ENCODE measurements at regions not wholly inside any gene's neighbourhood (a gene's known extent, or its start where the extent isn't known, plus 50 kb on each side); places are given as distances from the start of the nearest gene placed in this dataset.

- Histone ChIP-seq H3K36me3 (no peaks in the 10 kb centered on the region), H3K4me1 (no peaks in the 10 kb centered on the region), H3K9me3 (no peaks in the 10 kb centered on the region), H3K4me3 (no peak overlapping the region), H3K27me3 (no peaks in the 10 kb centered on the region), H3K27ac (no peak overlapping the region)
- 88 to 89% methylated on average over 5 to 7 of the region's 8 CpGs for WGBS, 2 donors (ENCODE audit: low coverage in 1 of 2)
- in situ Hi-C loops (cut with MboI; ENCODE audit: low pct_ligation_motif_present in 1 of 4, low pct_unique_long_range_greater_than_20kb in 1 of 4, low sequenced_read_pairs in 3 of 4) = no loop called here
- DNase-seq = no peak
- intact Hi-C loops (cut with DNase I; ENCODE audit: low total_unique reads) = no loop called here
- TF ChIP-seq POLR2A (IDR thresholded peaks at IDR 0.05) = no peak
- TF ChIP-seq CTCF (IDR thresholded peaks at IDR 0.05) = no peak
- TF ChIP-seq EP300 (IDR thresholded peaks at IDR 0.05; ENCODE audit: low read depth) = no peak
- TF ChIP-seq POLR2AphosphoS5 (IDR thresholded peaks at IDR 0.05) = no peak
Observed at GRCh38 chr10:43971981-43972380, 323.3 kb upstream of the ZNF32 start.

- TF ChIP-seq EP300 (IDR thresholded peaks at IDR 0.05; ENCODE audit: low read depth) (no peak), CTCF (IDR thresholded peaks at IDR 0.05) (no peak), POLR2AphosphoS5 (IDR thresholded peaks at IDR 0.05) (no peak), POLR2A (IDR thresholded peaks at IDR 0.05) (no peak)
- in situ Hi-C loops (cut with MboI; ENCODE audit: low pct_ligation_motif_present in 1 of 4, low pct_unique_long_range_greater_than_20kb in 1 of 4, low sequenced_read_pairs in 3 of 4) (no loop called here), intact Hi-C loops (cut with DNase I; ENCODE audit: low total_unique reads) (no loop called here)
- H3K36me3 ChIP-seq = no peaks in the 10 kb centered on the region
- no peaks in the 10 kb centered on the region for H3K9me3 ChIP-seq
- no peaks in the 10 kb centered on the region for H3K27me3 ChIP-seq
- DNase-seq = no peak
- H3K27ac ChIP-seq = no peak overlapping the region
- H3K4me3 ChIP-seq = no peak overlapping the region
- 86 to 89% methylated on average over 5 of the region's 5 CpGs for WGBS, 2 donors (ENCODE audit: low coverage in 1 of 2)
- H3K4me1 ChIP-seq = no peaks in the 10 kb centered on the region
Observed at GRCh38 chr10:43971306-43971705, 322.6 kb upstream of the ZNF32 start.

- Histone ChIP-seq H3K9me3 (no peaks in the 10 kb centered on the region), H3K36me3 (no peaks in the 10 kb centered on the region), H3K4me3 (no peak overlapping the region), H3K27me3 (no peaks in the 10 kb centered on the region), H3K27ac (no peak overlapping the region), H3K4me1 (no peaks in the 10 kb centered on the region)
- no peak for DNase-seq
- in situ Hi-C loops (cut with MboI; ENCODE audit: low pct_ligation_motif_present in 1 of 4, low pct_unique_long_range_greater_than_20kb in 1 of 4, low sequenced_read_pairs in 3 of 4) = no loop called here
- intact Hi-C loops (cut with DNase I; ENCODE audit: low total_unique reads) = no loop called here
- no peak for TF ChIP-seq POLR2AphosphoS5 (IDR thresholded peaks at IDR 0.05)
- WGBS, 2 donors (ENCODE audit: low coverage in 1 of 2) = 90% methylated on average over 2 of the region's 2 CpGs; no CpG with 5 or more reads in 1 of the 2 donors
Observed at GRCh38 chr10:43970717-43971116, 322.0 kb upstream of the ZNF32 start.

- in situ Hi-C loops (cut with MboI; ENCODE audit: low pct_ligation_motif_present in 1 of 4, low pct_unique_long_range_greater_than_20kb in 1 of 4, low sequenced_read_pairs in 3 of 4) (no loop called here), intact Hi-C loops (cut with DNase I; ENCODE audit: low total_unique reads) (no loop called here)
- H3K27ac ChIP-seq = no peak overlapping the region
- no peaks in the 10 kb centered on the region for H3K9me3 ChIP-seq
- no peaks in the 10 kb centered on the region for H3K36me3 ChIP-seq
- H3K4me3 ChIP-seq = no peak overlapping the region
- H3K27me3 ChIP-seq = no peaks in the 10 kb centered on the region
- no peak for DNase-seq
- TF ChIP-seq POLR2A (IDR thresholded peaks at IDR 0.05) (no peak), POLR2AphosphoS5 (IDR thresholded peaks at IDR 0.05) (no peak), EP300 (IDR thresholded peaks at IDR 0.05; ENCODE audit: low read depth) (no peak), CTCF (IDR thresholded peaks at IDR 0.05) (no peak)
- peaks cover 0 to 2% (median 0%) of the 10 kb centered on the region in 4 donors for H3K4me1 ChIP-seq
- WGBS, 2 donors (ENCODE audit: low coverage in 1 of 2) = 90% methylated on average over 6 of the region's 6 CpGs; no CpG with 5 or more reads in 1 of the 2 donors
Observed at GRCh38 chr10:43970018-43970698, 321.5 kb upstream of the ZNF32 start.

GRCh38 chr10:43969506-43969905 is 320.8 kb upstream of the ZNF32 start:
- in situ Hi-C loops (cut with MboI; ENCODE audit: low pct_ligation_motif_present in 1 of 4, low pct_unique_long_range_greater_than_20kb in 1 of 4, low sequenced_read_pairs in 3 of 4) = no loop called here
- no peaks in the 10 kb centered on the region for H3K36me3 ChIP-seq
- intact Hi-C loops (cut with DNase I; ENCODE audit: low total_unique reads) = no loop called here
- DNase-seq = no peak
- TF ChIP-seq POLR2A (IDR thresholded peaks at IDR 0.05) (no peak), EP300 (IDR thresholded peaks at IDR 0.05; ENCODE audit: low read depth) (no peak), POLR2AphosphoS5 (IDR thresholded peaks at IDR 0.05) (no peak), CTCF (IDR thresholded peaks at IDR 0.05) (no peak)
- H3K9me3 ChIP-seq = no peaks in the 10 kb centered on the region
- 94% methylated on average over 9 of the region's 9 CpGs; no CpG with 5 or more reads in 1 of the 2 donors for WGBS, 2 donors (ENCODE audit: low coverage in 1 of 2)
- H3K27me3 ChIP-seq = no peaks in the 10 kb centered on the region
- H3K27ac ChIP-seq = no peak overlapping the region
- H3K4me3 ChIP-seq = no peak overlapping the region
- peaks cover 0 to 4% (median 0%) of the 10 kb centered on the region in 4 donors for H3K4me1 ChIP-seq

Data from transverse colon (tissue), 4 donors.